Immature natural killer cell (primary cell): ENCODE measurements at regions not wholly inside any gene's neighbourhood (a gene's known extent, or its start where the extent isn't known, plus 50 kb on each side); places are given as distances from the start of the nearest gene placed in this dataset.

Experiments used
- DNase-seq, 3 donors: peaks; one replicate each; pipeline ENCODE4 v3.0.0; 2022; ENCODE audit warnings: mixed read lengths in 1 of 3
- H3K27ac Mint-ChIP-seq, 6 donors: one replicate each; pipeline ENCODE4 v1.8.0; 2020; ENCODE audit warnings: mixed read lengths in 6 of 6, mild to moderate bottlenecking in 5 of 6, inconsistent platforms in 4 of 6, moderate library complexity in 3 of 6
- H3K27me3 Mint-ChIP-seq, 3 donors: one replicate each; pipeline ENCODE4 v1.8.0; 2020 to 2021; ENCODE audit warnings: low read depth in 3 of 3, mild to moderate bottlenecking in 3 of 3, mixed read lengths in 3 of 3, moderate library complexity in 3 of 3, inconsistent platforms in 1 of 3
- H3K36me3 Mint-ChIP-seq, 3 donors: one replicate each; pipeline ENCODE4 v1.8.0; 2020; ENCODE audit warnings: mixed read lengths in 3 of 3, inconsistent platforms in 2 of 3, mild to moderate bottlenecking in 2 of 3
- H3K4me1 Mint-ChIP-seq, 2 donors: one replicate each; pipeline ENCODE4 v1.8.0; 2020; ENCODE audit warnings: inconsistent platforms in 2 of 2, mild to moderate bottlenecking in 2 of 2, mixed read lengths in 2 of 2, moderate library complexity in 1 of 2
- H3K4me3 Mint-ChIP-seq, 5 donors: one replicate each; pipeline ENCODE4 v1.8.0; 2020; ENCODE audit warnings: mild to moderate bottlenecking in 5 of 5, mixed read lengths in 5 of 5, inconsistent platforms in 3 of 5, moderate library complexity in 3 of 5
- H3K9me3 Mint-ChIP-seq, 6 donors: one replicate each; pipeline ENCODE4 v1.8.0; 2020; ENCODE audit warnings: mild to moderate bottlenecking in 6 of 6, mixed read lengths in 6 of 6, inconsistent platforms in 4 of 6, moderate library complexity in 3 of 6

DNA sequence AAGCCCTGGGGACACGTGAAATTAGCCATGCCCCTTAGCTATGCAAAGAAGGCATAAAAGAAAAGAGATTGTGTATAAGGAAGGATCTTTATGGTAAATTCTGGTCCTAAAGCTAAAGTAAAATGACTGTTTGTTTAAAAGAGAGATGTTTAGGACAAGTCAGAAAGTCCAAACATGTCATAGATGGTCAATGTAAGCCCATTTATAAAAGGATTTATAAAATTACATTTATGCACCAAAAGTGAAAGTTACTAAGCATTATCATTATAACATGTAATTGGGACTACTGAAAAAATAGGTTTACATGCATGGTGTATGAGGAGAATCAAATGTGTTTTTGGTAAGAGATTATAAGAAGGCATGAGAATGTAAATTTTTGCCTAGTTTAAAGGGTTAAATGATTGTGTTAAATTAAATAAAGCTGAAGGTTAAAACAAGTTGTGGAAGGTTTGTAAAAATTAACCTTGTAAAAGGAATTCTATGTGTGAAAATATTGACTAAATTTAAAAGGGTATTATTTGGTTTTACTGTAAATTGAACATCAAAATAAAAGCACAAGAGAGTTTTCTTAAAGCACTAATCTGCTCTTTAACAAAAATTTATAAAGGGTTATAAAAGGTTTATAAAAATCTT is 50.4 kb upstream of the TSPAN8 start:
- no peaks in the 10 kb centered on the region for H3K36me3 Mint-ChIP-seq
- H3K4me3 Mint-ChIP-seq: no peak overlapping the region
- no peak for DNase-seq
- no peaks in the 10 kb centered on the region for H3K4me1 Mint-ChIP-seq
- H3K9me3 Mint-ChIP-seq: peaks cover 2 to 12% (median 4%) of the 10 kb centered on the region in 6 donors
- H3K27ac Mint-ChIP-seq: no peak overlapping the region
- peaks cover 0 to 3% (median 2%) of the 10 kb centered on the region in 3 donors for H3K27me3 Mint-ChIP-seq
